ENCODE measurements at regions not wholly inside any gene's neighbourhood (a gene's known extent, or its start where the extent isn't known, plus 50 kb on each side); places are given as distances from the start of the nearest gene placed in this dataset.
"Not testable (repeated sequence)": the region's sequence is repeated elsewhere in the genome, so short reads cannot be mapped to it uniquely, and the experiment has no call there.

DNA sequence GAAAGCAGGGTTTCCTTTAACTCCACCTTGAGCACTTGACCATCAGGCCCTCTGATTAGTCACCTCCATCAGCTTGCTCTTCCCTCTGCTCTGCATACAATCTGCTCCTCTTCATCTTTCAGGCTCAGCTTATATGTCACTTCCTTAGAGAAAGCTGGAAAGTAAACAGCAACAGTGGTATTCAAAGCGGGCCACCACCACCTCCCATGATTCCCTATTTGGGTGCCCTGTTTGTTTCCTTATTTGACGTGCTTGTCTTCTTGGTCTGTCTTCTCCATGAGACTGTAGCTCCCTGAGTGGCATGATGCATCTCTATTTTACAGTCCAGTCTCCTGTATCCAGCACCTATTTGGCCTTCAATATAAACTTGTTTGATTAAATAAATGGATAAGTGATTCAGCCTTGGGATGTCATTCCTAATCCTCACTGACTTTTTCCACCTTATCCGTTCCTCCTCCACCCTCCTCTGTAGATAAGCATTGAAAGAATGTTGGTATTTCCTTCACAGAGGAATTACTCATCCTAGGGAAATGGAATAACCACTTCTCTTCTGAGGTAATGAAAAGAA, 102.8 kb upstream of the SGK1 start:
- DNase-seq, result peak in 1 of 2 donors; percentile 66

DNA sequence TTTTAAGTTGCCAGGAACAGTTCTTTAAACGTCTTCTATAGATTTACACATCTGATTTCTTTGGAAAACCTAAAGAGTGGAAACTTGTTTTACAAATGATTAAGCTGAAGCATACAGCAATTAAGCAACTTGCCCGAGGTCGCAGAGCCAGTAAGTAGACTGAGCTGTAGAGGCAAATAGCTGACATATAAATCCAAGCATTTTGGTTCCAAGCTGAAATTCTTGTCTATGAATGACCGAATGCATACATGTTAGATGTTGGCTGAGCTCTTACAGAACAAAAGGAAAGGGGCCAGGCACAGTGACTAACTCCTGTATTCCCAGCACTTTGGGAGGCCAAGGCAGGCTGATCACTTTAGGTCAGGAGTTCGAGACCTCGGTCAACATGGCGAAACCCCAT, 101.8 kb upstream of the SGK1 start:
- no peak for DNase-seq

DNA sequence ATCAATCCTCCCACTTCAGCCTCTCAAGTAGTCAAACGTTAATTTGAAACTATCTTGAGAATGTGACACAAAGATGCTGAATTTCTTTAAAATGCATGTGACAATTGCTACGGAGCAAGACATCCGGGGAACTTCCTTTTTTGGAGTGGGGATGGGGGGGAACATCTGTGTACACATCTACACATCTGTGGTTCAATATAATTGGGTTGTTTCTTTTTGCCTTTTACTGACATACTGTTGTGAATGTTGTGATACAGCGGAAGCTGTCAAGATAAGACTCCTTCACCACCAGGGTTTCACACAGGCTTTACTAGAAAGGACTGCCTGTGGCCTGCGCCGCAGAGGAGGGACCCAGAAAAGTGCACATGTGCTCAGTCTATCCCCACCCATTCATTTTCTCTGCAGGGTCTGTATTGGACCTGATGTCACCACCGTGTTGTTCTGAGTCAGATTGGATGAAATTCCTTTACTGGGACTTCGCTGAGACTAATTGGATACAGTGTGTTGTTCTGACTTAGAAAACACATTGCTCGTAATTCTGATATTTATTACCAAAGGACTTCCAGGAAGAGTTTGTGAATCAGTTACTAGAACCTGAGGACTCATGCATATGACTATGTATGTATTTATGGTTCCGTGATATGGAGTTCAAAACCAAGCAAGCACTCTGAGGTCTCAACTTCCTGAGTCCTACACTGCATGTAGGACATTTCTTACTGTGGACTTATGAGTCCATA, 98.7 kb upstream of the SGK1 start:
- peak; percentile 47 to 68 for DNase-seq

DNA sequence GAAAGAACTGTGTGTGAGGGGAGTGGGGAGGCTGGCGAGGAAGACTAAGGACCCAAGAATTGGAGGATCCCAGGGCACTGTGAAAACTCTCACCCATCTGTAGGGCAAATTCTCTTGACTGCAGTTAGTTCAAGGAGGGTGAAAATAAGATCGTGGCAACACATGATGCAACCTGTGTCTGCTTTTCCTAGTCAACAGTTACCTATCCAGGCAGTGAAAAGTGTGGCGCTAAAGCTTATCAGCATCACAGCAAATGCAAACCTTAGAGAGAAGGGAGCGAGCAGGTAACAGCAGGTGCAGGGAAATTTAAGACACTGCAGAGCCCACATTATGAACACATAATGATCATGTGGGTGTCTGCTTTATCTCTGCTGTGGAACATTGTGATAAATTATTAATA, 97.7 kb upstream of the SGK1 start:
- no peak for DNase-seq

DNA sequence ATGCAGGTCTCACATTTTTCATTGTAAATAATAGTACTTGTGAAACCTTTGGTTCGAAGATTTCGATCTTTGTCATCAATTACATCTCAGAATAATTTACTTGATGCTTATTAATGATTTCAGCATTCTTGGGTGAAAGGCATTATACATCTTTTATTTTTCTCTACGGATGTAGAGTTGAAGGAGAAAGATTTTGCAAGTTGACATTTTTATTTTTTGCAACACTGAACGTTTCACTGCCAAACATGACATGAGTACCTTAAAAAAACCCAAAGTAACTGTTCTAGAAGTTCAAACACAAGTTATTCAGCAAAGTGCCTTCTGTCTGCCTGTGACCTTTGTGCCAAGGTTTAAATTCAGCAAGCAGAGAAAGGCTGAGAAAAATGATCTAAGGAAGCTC, 97.3 kb upstream of the SGK1 start:
- DNase-seq, result no peak

DNA sequence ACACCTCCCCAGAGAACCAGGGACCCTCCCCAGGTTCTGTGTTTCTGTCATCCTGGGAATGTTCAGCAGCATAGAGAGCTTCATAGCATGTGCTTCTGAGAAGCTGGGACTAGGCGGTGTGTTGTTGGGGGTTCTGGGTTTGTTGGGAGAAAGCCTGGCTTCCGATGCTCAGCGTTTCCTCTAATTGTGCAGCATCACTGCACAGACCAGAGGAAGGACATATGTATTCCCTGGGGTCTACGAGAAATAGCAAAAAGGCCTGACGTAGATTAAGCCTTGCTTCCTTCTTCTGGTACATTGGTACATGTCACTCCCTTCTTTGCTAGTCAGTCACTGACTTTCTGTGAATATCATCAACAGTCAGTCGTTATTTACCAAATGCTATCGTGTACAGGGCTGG, 96.9 kb upstream of the SGK1 start:
- DNase-seq, result no peak

DNA sequence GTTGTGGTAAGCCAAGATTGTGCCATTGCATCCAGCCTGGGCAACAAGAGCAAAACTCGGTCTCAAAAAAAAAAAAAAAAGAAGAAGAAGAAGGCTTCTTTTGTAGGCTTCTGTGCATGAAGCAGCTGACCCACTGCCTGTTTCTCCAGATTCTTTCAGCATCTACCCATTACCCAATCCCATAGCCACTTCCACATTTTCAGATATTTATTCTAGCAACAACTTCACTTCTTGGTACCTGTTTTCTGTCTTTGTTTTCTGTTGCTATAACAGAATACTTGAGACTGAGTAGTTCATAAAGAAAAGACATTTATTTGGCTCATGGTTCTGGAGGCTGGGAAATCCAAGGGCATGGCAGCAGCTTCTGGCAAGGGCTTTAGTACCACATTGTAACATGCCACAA, 95.3 kb upstream of the SGK1 start:
- peak; percentile 89 to 95 for DNase-seq

DNA sequence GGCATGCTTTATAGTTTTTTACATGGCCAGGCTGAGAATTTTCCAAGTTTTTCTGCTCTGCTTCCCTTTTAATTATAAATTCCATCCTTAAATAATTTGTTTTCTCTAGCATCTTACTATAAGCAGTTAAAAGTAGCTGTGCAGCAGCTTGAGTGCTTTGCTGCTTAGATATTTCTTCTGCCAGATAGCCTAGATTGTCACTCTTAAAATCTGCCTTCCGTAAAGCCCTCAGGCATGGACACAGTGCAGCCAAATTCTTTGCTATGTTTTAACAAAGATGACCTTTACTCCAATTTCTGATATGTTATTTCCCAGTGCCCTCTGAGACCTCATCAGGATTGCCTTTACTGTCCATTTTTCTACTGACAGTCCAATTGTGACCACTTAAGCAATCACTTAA, 92.6 kb upstream of the SGK1 start:
- DNase-seq, result no peak

DNA sequence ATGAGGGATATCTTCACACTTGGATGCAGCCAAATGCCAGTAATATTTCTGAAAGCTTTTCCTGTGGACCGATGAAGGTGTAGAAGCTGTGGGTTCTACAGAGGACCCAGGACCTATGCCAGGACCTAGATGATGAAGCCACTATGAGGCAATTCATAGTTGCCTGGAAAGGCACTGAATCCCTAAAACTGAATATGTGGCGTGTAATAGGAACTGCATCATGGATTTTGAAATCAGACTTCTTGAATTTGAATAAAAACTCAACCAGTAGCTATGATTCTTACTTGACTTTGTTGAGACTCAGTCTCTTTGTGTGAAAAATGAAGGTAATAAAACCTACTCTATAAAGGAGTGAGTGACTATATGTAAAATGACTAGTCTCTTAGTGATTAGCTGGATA, 89.9 kb upstream of the SGK1 start:
- no peak for DNase-seq

DNA sequence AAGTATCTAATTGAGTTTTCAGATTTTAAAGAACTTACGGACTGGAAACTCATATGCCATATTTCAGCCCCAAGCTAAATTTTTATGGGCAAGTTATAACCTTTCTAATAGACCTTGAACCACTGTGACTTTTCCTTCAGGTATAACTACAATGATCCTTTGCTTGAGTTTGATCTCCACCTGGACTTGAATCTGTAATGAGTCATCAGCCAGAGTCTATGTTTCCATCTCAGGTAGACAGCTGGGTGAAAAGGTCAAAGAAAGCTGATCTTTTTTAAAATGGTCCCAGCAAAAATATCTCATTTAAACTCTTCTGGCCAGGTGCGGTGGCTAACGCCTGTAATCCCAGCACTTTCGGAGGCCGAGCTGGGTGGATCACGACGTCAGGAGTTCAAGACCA, 88.4 kb upstream of the SGK1 start:
- DNase-seq, result no peak

DNA sequence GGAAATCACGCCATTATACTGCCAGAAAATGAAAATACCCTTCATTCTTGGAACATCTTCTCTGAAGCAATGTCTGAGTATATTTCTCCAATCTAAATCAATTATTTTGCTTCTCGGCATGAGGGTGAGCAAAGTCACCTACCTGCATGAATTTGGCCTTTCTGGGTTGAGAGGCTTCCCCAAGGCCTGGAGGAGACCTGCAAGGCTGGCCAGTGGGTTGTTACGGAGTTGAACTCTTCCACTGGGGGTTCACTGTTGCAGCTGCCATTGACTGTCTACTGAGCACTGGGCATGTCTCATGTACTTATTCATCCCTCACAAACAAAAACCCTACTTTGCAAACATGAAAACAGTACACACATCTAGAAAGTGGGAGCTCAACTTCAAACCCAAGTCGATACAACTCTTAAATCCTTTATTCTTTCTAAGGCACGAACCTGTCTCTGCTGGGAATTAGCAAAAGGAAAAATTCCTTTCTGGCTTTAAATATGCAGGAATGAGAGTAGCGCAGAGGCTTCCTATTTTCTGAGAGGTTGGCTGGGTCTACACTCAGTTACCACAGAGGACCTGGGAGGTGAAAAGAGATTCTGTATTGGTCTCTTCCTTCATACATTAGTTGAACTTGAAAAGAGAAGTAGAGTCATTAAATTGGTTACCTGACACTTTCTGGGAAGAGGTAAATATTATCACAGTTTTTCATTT, 87.6 kb upstream of the SGK1 start:
- no peak for DNase-seq

DNA sequence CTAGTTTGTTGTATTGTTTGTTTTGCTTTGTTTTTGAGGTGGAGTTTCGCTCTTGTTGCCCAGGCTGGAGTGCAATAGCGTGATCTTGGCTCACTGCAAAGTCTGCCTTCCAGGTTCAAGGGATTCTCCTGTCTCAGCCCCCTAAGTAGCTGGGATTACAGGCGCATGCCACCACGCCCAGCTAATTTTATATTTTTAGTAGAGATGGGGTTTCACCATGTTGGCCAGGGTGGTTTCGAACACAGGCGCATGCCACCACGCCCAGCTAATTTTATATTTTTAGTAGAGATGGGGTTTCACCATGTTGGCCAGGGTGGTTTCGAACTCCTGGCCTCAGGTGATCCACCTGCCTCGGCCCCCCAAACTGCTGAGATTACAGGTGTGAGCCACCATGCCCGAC, 85.4 kb upstream of the SGK1 start:
- not testable (repeated sequence) for DNase-seq

DNA sequence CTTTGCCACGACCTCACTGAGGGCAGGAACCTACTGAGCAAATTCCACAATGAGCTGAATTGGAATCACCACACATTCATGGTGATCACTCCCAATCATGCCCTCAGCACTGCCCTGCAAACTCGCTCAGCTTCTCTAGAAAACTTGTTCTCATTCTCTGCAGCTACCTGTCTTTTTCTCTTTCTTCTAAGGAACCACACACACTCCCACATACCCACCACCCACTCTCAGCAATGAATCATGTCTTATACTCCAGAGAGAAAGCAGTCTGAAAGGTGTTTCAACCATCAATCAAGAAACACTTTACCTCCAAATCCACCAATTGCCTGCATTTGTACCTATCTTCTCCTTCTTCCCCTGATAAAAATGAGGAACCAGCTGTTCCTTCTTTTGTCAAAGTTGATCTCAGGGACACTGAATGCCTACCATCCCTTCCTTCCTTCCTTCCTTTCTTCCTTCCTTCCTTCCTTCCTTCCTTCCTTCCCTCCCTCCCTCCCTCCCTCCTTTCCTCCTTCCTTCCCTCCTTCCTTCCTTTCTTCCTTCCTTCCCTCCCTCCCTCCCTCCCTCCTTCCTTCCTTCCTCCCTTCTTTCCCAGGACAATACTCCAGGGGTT, 84.6 kb upstream of the SGK1 start:
- DNase-seq, result no peak

DNA sequence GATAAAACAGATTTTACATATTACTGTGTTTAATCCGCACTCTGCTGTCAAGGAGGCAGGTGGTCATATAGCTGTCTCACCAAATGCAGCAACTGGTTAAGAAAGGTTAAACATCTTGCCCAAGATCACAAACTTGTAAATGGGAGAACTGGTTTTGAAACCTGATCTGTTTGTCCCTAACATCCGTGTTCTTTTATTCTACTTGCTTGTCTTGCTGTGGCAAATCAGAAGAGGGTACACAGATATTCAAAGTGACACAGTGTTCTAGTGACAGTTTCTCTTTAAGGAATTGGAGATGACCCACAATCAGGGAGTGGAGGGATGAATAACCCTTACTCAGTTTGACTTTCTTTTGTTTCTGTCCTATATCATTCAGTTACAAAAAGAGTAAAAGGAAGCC, 83.0 kb upstream of the SGK1 start:
- DNase-seq, result no peak

DNA sequence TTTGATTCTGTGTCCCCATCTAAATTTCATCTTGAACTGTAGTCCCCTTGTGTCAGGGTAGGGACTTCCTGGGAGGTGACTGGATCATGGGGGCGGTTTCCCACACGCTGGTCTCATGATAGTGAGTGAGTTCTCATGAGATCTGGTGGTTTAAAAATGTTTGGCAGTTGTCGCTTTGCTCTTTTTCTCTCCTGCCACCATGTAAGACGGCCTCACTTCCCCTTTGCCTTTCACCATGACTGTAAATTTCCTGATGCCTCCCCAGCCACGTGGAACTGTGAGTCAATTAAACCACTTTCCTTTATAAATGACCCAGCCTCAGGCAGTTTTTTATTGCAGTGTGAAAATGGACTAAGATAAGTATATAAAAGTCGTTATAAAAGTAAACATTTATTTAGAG, 80.5 kb upstream of the SGK1 start:
- DNase-seq, result peak; percentile 95 to 99

DNA sequence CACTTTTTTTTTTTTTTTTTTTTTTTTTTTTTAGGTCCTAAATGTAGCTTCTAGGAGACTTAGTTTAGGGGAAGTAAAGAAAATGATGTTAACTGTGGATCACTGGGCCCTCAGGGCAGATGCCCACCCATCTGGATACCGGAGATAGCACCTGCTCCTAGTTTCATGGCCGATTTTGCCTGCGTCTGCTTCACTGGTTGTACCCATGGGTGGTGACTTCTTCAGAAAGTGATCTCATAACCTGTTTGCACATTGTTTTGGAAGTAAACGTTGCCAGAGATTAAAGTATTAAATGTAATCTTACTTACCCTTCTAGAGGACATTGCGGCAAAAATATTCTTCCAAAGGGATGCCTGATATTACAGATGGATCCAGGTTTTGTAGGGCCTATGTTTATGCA, 79.8 kb upstream of the SGK1 start:
- no peak for DNase-seq

DNA sequence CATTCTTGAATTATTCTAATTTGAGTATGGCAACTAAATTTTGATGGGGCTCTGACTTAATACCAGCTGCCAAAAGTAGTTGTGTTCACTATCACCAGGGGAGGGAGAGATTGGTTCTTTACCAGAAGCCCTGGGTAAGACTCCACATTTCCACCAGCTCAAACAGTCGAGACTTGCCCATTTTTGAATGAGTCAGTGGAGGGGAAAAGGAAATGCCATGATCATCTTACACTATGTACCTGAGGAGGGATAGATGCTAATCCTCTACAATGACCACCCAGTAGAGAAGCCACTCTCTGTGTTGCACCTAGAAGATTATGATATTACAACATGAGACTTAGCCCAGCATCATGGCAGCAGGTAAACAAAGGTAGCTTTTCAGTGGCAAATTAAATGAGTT, 77.0 kb upstream of the SGK1 start:
- DNase-seq, result no peak

DNA sequence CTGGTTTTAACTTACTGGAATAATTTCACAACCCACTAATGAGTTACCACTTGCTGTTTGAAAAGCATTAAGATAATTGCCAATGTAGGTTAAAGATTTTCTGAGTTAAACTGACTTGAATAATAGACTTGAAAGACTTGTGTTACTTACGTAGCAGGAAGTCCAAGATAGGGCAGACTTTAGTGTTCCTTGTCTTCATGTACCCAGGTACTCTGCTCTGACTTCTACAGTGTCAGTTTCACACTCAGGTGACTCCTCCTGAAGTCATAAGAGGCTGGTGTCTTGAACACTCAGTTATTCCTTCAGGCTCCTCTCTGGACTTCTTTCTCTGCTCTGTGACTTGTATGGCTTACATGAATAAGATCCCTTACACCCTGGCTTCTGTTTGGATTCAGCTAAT, 76.3 kb upstream of the SGK1 start:
- no peak for DNase-seq

DNA sequence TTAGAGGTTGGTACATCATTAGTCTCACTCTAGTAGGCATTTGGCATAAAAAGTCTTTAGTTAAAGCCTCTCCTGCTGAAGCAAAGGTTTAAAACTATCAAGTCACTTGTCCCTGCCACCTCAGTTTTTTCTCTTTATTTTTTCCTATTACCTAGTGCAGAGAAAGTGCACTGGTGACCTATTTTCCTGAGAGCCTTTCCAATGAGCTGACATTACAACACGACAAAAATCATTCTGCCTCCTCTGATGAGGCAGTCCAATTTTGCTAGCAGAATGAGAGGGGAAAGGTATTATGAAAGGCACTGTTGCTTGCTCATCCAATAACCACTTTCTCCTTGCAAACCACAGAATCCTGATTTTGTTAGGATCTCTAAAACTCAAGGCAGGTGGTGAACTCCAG, 73.3 kb upstream of the SGK1 start:
- DNase-seq, result no peak

DNA sequence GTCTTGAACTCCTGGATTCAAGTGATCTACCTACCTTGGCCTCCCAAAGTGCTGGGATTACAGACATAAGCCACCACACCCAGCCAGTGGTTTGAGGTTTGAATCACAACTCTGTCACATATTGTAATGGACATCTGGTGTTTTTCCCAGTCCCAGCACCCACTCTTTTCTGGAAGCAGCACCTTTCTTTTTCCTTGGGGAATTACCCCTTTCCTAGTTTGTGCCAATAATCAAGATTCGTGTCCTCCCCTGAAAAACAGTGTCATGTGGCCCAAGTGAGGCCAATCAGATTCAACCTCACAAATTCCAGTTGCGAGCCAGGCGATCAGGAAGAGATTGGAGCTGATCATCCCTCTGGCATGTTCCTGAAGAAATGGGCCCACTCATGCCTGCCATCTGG, 71.7 kb upstream of the SGK1 start:
- peak in 1 of 2 donors; percentile 71 for DNase-seq

DNA sequence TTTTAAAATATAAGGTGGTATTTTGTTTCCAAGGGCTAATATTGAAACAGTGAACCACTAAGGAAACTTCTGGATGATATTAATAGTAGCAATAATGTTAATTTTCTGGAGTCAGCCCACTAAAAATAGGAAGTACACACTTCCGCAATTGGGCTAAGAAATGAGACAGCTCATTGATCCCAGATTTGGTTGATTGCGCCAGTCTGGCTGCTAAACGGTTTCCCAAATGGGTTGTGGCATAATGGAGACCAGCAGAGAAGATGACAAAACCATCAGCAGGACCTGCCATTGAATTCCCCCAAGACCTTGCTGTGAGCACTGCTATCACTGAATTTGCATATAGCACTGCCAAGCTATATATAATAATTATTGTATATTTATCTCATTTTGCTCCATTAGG, 71.2 kb upstream of the SGK1 start:
- peak; percentile 97 to 100 for DNase-seq

DNA sequence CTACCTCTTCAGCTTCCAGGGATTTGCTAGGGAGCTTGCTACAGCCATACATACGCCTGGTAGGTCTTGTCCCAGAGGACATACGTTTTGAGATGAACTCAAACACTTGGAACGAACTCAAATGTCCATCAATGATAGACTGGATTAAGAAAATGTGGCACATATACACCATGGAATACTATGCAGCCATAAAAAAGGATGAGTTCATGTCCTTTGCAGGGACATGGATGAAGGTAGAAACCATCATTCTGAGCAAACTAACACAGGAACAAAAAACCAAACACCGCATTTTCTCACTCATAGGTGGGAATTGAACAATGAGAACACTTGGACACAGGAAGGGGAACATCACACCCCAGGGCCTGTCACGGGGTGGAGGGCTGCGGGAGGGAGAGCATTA, 68.6 kb upstream of the SGK1 start:
- DNase-seq, result not testable (repeated sequence)

DNA sequence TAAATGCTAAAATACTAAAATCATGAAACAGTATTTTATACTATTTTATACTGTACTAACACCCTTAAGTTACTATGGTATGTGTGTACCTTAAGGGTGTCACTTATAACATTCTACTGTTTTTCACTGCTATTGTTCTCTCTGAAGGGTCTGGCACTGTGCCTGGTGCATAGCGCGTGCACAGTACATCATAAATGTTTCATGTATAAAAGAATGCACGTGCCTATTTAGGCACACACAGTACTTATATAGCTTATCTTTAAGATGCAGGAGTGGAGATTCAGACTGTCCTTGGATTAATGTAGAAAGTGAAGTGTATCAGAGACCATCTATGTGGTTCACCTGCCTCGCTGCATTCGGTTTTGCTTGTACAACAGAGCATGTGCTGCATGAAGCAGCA, 64.0 kb upstream of the SGK1 start:
- DNase-seq, result no peak

DNA sequence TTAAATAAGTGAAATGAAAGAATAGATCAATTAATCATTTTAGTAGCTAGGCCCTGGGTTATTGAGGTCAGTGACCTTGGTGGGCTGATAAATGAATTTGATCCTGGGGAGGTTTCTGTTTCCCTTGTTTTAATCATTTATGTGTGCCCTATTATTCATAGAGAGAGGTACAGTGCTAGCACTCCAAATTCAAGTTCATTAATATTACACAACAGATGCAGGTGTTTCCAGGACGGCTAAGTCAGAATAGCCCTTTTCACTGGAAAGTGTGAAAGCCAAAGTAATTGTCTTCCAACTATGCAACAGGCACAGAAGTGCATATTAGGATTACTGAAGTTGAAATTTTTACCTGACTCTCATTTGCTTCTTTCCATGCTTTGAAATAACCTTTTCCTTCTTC, 61.7 kb upstream of the SGK1 start:
- DNase-seq, result no peak
